WTC11 (cell line): ENCODE measurements at regions not wholly inside any gene's neighbourhood (a gene's known extent, or its start where the extent isn't known, plus 50 kb on each side); places are given as distances from the start of the nearest gene placed in this dataset.

Experiments
- ATAC-seq: fragments of 200-7000 bp; cut with Tn5 transposase; 2 replicates; pipeline ENCODE4 v1.10.0; 2021; ENCODE audit warnings: mild to moderate bottlenecking, moderate library complexity
- CTCF ChIA-PET: fragments of 300-600 bp; sonication (Branson Sonifier 250); formaldehyde crosslinking; loops from one replicate; lab custom pipeline; 2021; ENCODE audit warnings: antibody characterized with exemption; lab: Charles Lee
- POLR2A ChIA-PET: fragments of 350-600 bp; sonication (Branson Sonifier 250); formaldehyde crosslinking; loops from one replicate; lab custom pipeline; 2021; ENCODE audit warnings: antibody characterized with exemption; lab: Charles Lee
- DNase-seq: peaks from one replicate; pipeline ENCODE4 v3.0.0; 2021; ENCODE audit warnings: low spot score
- H3K27ac Mint-ChIP-seq: 2 replicates; pipeline ENCODE4 v1.8.0; 2021; ENCODE audit warnings: mixed read lengths
- H3K27me3 Mint-ChIP-seq: 2 replicates; pipeline ENCODE4 v1.8.0; 2021; ENCODE audit warnings: low read depth, mild to moderate bottlenecking, moderate library complexity, mixed read lengths
- H3K36me3 Mint-ChIP-seq: 2 replicates; pipeline ENCODE4 v1.8.0; 2021; ENCODE audit warnings: mixed read lengths
- H3K4me1 Mint-ChIP-seq: 2 replicates; pipeline ENCODE4 v1.8.0; 2022; ENCODE audit warnings: mixed read lengths
- H3K4me3 Mint-ChIP-seq: 2 replicates; pipeline ENCODE4 v1.8.0; 2021; ENCODE audit warnings: mild to moderate bottlenecking, moderate library complexity, mixed read lengths
- H3K9me3 Mint-ChIP-seq: 2 replicates; pipeline ENCODE4 v1.8.0; 2021; ENCODE audit warnings: mixed read lengths
- ATF3 ChIP-seq: sonication (generic); formaldehyde crosslinking; conservative IDR thresholded peaks from 2 replicates; pipeline ENCODE4 v1.8.1; 2022; ENCODE audit warnings: mild to moderate bottlenecking, missing genetic modification reagents
- CBFB ChIP-seq: sonication (generic); formaldehyde crosslinking; IDR thresholded peaks from 2 replicates; pipeline ENCODE4 v1.8.1; 2022; ENCODE audit warnings: mild to moderate bottlenecking, low read depth, missing genetic modification reagents
- E2F4 ChIP-seq: sonication (generic); formaldehyde crosslinking; IDR thresholded peaks from 2 replicates; pipeline ENCODE4 v1.8.1; 2022; ENCODE audit warnings: low read depth, mild to moderate bottlenecking, moderate library complexity, missing genetic modification reagents, borderline replicate concordance
- ELF4 ChIP-seq: sonication (generic); formaldehyde crosslinking; IDR thresholded peaks from 2 replicates; pipeline ENCODE4 v1.8.1; 2022; ENCODE audit warnings: low read depth, mild to moderate bottlenecking, moderate library complexity, missing genetic modification reagents
- ERG ChIP-seq: fragments of 250-450 bp; sonication (Bioruptor Pico); IDR thresholded peaks from 2 replicates; pipeline ENCODE4 v1.8.0; 2021; ENCODE audit warnings: mild to moderate bottlenecking
- IRF1 ChIP-seq: sonication (generic); formaldehyde crosslinking; IDR thresholded peaks from 2 replicates; pipeline ENCODE4 v1.8.0; 2023; ENCODE audit warnings: missing genetic modification reagents
- KAT7 ChIP-seq: sonication (generic); formaldehyde crosslinking; IDR thresholded peaks from 2 replicates; pipeline ENCODE4 v1.8.1; 2023; ENCODE audit warnings: missing genetic modification reagents, mild to moderate bottlenecking, borderline replicate concordance
- MLX ChIP-seq: sonication (generic); formaldehyde crosslinking; IDR thresholded peaks from 2 replicates; pipeline ENCODE4 v1.8.1; 2023; ENCODE audit warnings: mild to moderate bottlenecking, missing genetic modification reagents, moderate library complexity
- NFE2L1 ChIP-seq: sonication (generic); formaldehyde crosslinking; IDR thresholded peaks from 2 replicates; pipeline ENCODE4 v1.8.1; 2023; ENCODE audit warnings: missing genetic modification reagents
- NR2C2 ChIP-seq: sonication (generic); formaldehyde crosslinking; IDR thresholded peaks from 2 replicates; pipeline ENCODE4 v1.8.0; 2022; ENCODE audit warnings: mild to moderate bottlenecking, missing genetic modification reagents
- STAT6 ChIP-seq: sonication (generic); formaldehyde crosslinking; conservative IDR thresholded peaks from 2 replicates; pipeline ENCODE4 v1.8.1; 2023; ENCODE audit warnings: mild to moderate bottlenecking, low read depth, missing genetic modification reagents, moderate library complexity
- TCF7 ChIP-seq: sonication (generic); formaldehyde crosslinking; IDR thresholded peaks from 2 replicates; pipeline ENCODE4 v1.8.0; 2022; ENCODE audit warnings: mild to moderate bottlenecking, low read depth, missing genetic modification reagents, moderate library complexity
- TP53 ChIP-seq: sonication (generic); formaldehyde crosslinking; IDR thresholded peaks from 2 replicates; pipeline ENCODE4 v1.8.1; 2023; ENCODE audit warnings: mild to moderate bottlenecking, missing genetic modification reagents
- USF1 ChIP-seq: sonication (generic); formaldehyde crosslinking; IDR thresholded peaks from 2 replicates; pipeline ENCODE4 v1.8.0; 2022; ENCODE audit warnings: mild to moderate bottlenecking, missing genetic modification reagents
- ZNF138 ChIP-seq: sonication (generic); formaldehyde crosslinking; conservative IDR thresholded peaks from 2 replicates; pipeline ENCODE4 v1.8.1; 2022; ENCODE audit warnings: mild to moderate bottlenecking, moderate library complexity, missing genetic modification reagents
- ZNF219 ChIP-seq: sonication (generic); formaldehyde crosslinking; IDR thresholded peaks from 2 replicates; pipeline ENCODE4 v1.8.0; 2023; ENCODE audit warnings: missing genetic modification reagents, mild to moderate bottlenecking, borderline replicate concordance
- ZNF232 ChIP-seq: sonication (generic); formaldehyde crosslinking; IDR thresholded peaks from 2 replicates; pipeline ENCODE4 v1.8.0; 2022; ENCODE audit warnings: mild to moderate bottlenecking, missing genetic modification reagents
- ZNF263 ChIP-seq: sonication (generic); formaldehyde crosslinking; IDR thresholded peaks from 2 replicates; pipeline ENCODE4 v1.8.1; 2022; ENCODE audit warnings: low read depth, mild to moderate bottlenecking, moderate library complexity, missing genetic modification reagents
- ZNF396 ChIP-seq: fragments of 250-450 bp; sonication (Bioruptor Pico); IDR thresholded peaks from 2 replicates; pipeline ENCODE4 v1.8.0; 2021; ENCODE audit warnings: mild to moderate bottlenecking, moderate library complexity, borderline replicate concordance
- ZNF416 ChIP-seq: fragments of 250-450 bp; sonication (Bioruptor Pico); IDR thresholded peaks from 2 replicates; pipeline ENCODE4 v1.9.0; 2021; ENCODE audit warnings: mild to moderate bottlenecking, inconsistent platforms

- TF ChIP-seq ZNF219 (CRISPR knock-in tag) (no peak), STAT6 (no peak), ZNF416 (no peak), NFE2L1 (no peak), ZNF396 (CRISPR knock-in tag) (no peak), ZNF263 (CRISPR knock-in tag) (no peak)
- no peaks in the 10 kb centered on the region for H3K36me3 Mint-ChIP-seq
- H3K27ac Mint-ChIP-seq: no peak overlapping the region
- H3K9me3 Mint-ChIP-seq: no peaks in the 10 kb centered on the region
- CTCF ChIA-PET: no interaction called here
- H3K27me3 Mint-ChIP-seq: no peaks in the 10 kb centered on the region
- no peak for DNase-seq
- H3K4me3 Mint-ChIP-seq: no peak overlapping the region
- H3K4me1 Mint-ChIP-seq: no peaks in the 10 kb centered on the region
- no peak for ATAC-seq
- POLR2A ChIA-PET: no interaction called here
Measured at GRCh38 chr16:63287401-63287800, 1251.2 kb upstream of the CDH8 start.

- H3K9me3 Mint-ChIP-seq: no peaks in the 10 kb centered on the region
- DNase-seq (no peak), ATAC-seq (no peak)
- H3K27me3 Mint-ChIP-seq: no peaks in the 10 kb centered on the region
- ChIA-PET CTCF (no interaction called here), POLR2A (no interaction called here)
- H3K4me3 Mint-ChIP-seq: no peak overlapping the region
- no peaks in the 10 kb centered on the region for H3K36me3 Mint-ChIP-seq
- TF ChIP-seq NR2C2 (no peak), CBFB (CRISPR knock-in tag) (no peak), USF1 (CRISPR knock-in tag) (no peak), TCF7 (CRISPR knock-in tag) (no peak), ATF3 (no peak), IRF1 (no peak), E2F4 (CRISPR knock-in tag) (no peak), ZNF232 (CRISPR knock-in tag) (no peak), TP53 (CRISPR knock-in tag) (no peak), MLX (no peak), ELF4 (no peak), ERG (CRISPR knock-in tag) (no peak), KAT7 (CRISPR knock-in tag) (no peak), ZNF138 (CRISPR knock-in tag) (no peak)
- no peak overlapping the region for H3K27ac Mint-ChIP-seq
- no peaks in the 10 kb centered on the region for H3K4me1 Mint-ChIP-seq
Measured at GRCh38 chr16:63283721-63284120, 1247.5 kb upstream of the CDH8 start.
